Lower leg skin (tissue), 4 donors: ENCODE measurements at regions not wholly inside any gene's neighbourhood (a gene's known extent, or its start where the extent isn't known, plus 50 kb on each side); places are given as distances from the start of the nearest gene placed in this dataset.

Source experiments
- DNase-seq, 2 donors: peaks; one replicate each; pipeline ENCODE4 v3.0.0-alpha.2; 2019; ENCODE audit warnings: low spot score in 2 of 2
- H3K4me3 ChIP-seq: fragments of 200-600 bp; sonication (generic); 2 replicates; pipeline ENCODE4 v1.5.1; 2017; ENCODE audit warnings: mild to moderate bottlenecking, low read depth; ENCODE audit not compliant: poor library complexity, severe bottlenecking
- POLR2A ChIP-seq, 2 donors: fragments of 450-650 bp; IDR thresholded peaks; one replicate each; pipeline ENCODE4 v1.6.1; 2016 to 2017; ENCODE audit warnings: antibody characterized with exemption in 2 of 2, mild to moderate bottlenecking in 1 of 2, moderate library complexity in 1 of 2
- WGBS, 2 donors: methylation state at CpG; one replicate each; pipeline ENCODE4 v1.1.5; 2018; 5-methylcytosine and 5-hydroxymethylcytosine counted together
- intact Hi-C: fragments of 100-400 bp; cut with DNase I; formaldehyde crosslinking; loops from one replicate; pipeline ENCODE4 v1.15.0; 2023; ENCODE audit warnings: low total_unique reads
- TF ChIP-seq, protein P1 (sequence below), 3 donors: fragments of 450-650 bp; IDR thresholded peaks; one replicate each; pipeline ENCODE4 v1.5.1; 2016; ENCODE audit warnings: antibody characterized with exemption in 3 of 3, mild to moderate bottlenecking in 3 of 3, moderate library complexity in 2 of 3

GRCh38 chr6:126232671-126233070, 107.2 kb upstream of the CENPW start:
- intact Hi-C loops = no loop called here
- WGBS, 2 donors = 50 to 58% methylated on average over 2 of the region's 2 CpGs
- H3K4me3 ChIP-seq = no peak overlapping the region
- TF ChIP-seq POLR2A (IDR thresholded peaks at IDR 0.05) = no peak
- TF ChIP-seq, protein P1, sequence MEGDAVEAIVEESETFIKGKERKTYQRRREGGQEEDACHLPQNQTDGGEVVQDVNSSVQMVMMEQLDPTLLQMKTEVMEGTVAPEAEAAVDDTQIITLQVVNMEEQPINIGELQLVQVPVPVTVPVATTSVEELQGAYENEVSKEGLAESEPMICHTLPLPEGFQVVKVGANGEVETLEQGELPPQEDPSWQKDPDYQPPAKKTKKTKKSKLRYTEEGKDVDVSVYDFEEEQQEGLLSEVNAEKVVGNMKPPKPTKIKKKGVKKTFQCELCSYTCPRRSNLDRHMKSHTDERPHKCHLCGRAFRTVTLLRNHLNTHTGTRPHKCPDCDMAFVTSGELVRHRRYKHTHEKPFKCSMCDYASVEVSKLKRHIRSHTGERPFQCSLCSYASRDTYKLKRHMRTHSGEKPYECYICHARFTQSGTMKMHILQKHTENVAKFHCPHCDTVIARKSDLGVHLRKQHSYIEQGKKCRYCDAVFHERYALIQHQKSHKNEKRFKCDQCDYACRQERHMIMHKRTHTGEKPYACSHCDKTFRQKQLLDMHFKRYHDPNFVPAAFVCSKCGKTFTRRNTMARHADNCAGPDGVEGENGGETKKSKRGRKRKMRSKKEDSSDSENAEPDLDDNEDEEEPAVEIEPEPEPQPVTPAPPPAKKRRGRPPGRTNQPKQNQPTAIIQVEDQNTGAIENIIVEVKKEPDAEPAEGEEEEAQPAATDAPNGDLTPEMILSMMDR (IDR thresholded peaks at IDR 0.05) = no peak
- no peak for DNase-seq

DNA sequence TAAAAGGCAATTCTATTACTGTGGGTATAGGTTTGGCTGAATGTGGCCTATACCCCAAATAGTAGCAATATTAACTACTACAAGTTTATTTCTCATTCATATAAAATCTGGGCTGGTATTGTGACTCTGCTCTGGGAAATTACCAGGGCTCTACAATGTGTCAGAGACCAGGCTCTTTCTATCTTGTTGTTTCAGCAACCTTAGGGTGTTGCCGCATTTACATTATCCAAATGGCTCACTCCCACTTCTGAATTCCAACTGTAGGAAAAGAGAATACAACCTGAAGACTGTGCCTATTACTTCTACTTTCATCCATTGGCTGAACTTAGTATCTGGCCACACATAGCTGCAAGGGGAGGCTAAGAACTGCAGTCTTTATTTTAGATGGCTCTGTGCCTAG, 106.7 kb upstream of the CENPW start:
- no peak for TF ChIP-seq POLR2A (IDR thresholded peaks at IDR 0.05)
- TF ChIP-seq, protein P1 (IDR thresholded peaks at IDR 0.05) = no peak
- 94 to 100% methylated on average over 1 of the region's 1 CpG for WGBS, 2 donors
- intact Hi-C loops = no loop called here
- H3K4me3 ChIP-seq = no peak overlapping the region
- no peak for DNase-seq

- DNase-seq = no peak
- TF ChIP-seq POLR2A (IDR thresholded peaks at IDR 0.05) = no peak
- TF ChIP-seq, protein P1 (IDR thresholded peaks at IDR 0.05) = no peak
- intact Hi-C loops = no loop called here
- H3K4me3 ChIP-seq = no peak overlapping the region
- 96 to 100% methylated on average over 1 of the region's 1 CpG for WGBS, 2 donors
Observed at GRCh38 chr6:126235363-126235762, 104.6 kb upstream of the CENPW start.

GRCh38 chr6:126245077-126245476, 94.8 kb upstream of the CENPW start:
- TF ChIP-seq, protein P1 (IDR thresholded peaks at IDR 0.05) = no peak
- TF ChIP-seq POLR2A (IDR thresholded peaks at IDR 0.05) = no peak
- no peak for DNase-seq
- intact Hi-C loops = no loop called here
- WGBS, 2 donors = 77% methylated on average over 1 of the region's 1 CpG
- H3K4me3 ChIP-seq = no peak overlapping the region

DNA sequence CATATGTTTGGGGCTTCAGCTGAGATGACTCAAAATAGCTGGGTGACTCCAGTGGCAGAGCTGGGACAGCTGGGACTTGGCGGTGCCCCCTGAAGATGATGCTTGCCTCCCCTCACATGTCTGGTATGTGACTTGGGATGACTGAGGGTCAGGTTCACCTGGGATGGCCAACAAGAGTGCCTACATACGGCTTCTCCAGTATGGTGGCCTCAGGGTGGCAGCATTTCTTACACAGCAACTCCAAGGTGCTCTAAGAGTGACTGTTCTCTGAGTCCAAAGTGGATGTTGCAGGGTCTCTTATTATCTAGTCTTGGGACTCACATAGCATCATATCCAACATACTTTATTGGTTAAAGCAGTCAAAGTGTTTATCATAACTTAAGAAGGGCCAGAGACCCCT, 87.8 kb upstream of the CENPW start:
- WGBS, 2 donors = 92 to 94% methylated on average over 2 of the region's 2 CpGs
- intact Hi-C loops = no loop called here
- TF ChIP-seq, protein P1 (IDR thresholded peaks at IDR 0.05) = no peak
- no peak for TF ChIP-seq POLR2A (IDR thresholded peaks at IDR 0.05)
- DNase-seq = no peak
- no peak overlapping the region for H3K4me3 ChIP-seq

DNA sequence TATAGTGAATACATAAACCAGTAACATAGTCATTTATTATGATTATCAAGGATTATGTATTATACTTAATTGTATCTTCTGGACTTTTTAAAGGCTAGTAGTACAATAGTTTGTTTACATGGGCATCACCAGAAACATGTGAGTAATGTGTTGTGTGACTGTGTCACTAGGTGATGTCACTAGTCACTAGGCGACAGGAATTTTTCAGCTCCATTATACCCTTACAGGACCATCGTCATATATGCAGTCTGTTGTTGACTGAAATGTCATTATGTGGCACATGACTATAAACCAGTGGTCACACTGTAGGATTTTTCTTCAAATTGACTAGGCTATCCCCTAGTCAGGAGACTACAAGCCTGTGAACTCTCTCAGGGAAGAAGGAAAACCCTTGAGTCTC, 86.5 kb upstream of the CENPW start:
- TF ChIP-seq, protein P1 (IDR thresholded peaks at IDR 0.05) = no peak
- TF ChIP-seq POLR2A (IDR thresholded peaks at IDR 0.05) = no peak
- WGBS, 2 donors = 86 to 95% methylated on average over 2 of the region's 2 CpGs
- no peak for DNase-seq
- H3K4me3 ChIP-seq = no peak overlapping the region
- intact Hi-C loops = no loop called here
